Activated effector memory CD4-positive, alpha-beta T cell treated with anti-CD3 and anti-CD28 coated beads, Interleukin-2, amount 50 U/mL, for 16 hours (primary cell): ENCODE measurements at regions not wholly inside any gene's neighbourhood (a gene's known extent, or its start where the extent isn't known, plus 50 kb on each side); places are given as distances from the start of the nearest gene placed in this dataset.

Experiments used
- DNase-seq: peaks from one replicate; pipeline ENCODE4 v3.0.0-alpha.2; 2020

- no peak for DNase-seq
Measured at GRCh38 chr3:115537669-115538068, 85.6 kb upstream of the GAP43 start.

- no peak for DNase-seq
Measured at GRCh38 chr3:115547207-115547606, 76.1 kb upstream of the GAP43 start.

- DNase-seq, result no peak
Measured at GRCh38 chr3:115548611-115549010, 74.7 kb upstream of the GAP43 start.

GRCh38 chr3:115549071-115549470 lies 74.2 kb upstream of the GAP43 start:
- no peak for DNase-seq

- DNase-seq, result no peak
Measured at GRCh38 chr3:115550285-115550761, 73.0 kb upstream of the GAP43 start.

- no peak for DNase-seq
Measured at GRCh38 chr3:115551016-115551415, 72.3 kb upstream of the GAP43 start.

GRCh38 chr3:115552007-115552406 lies 71.3 kb upstream of the GAP43 start:
- DNase-seq, result no peak

GRCh38 chr3:115553796-115554486 lies 69.4 kb upstream of the GAP43 start:
- no peak for DNase-seq

GRCh38 chr3:115554487-115554807 lies 68.9 kb upstream of the GAP43 start:
- DNase-seq, result no peak

GRCh38 chr3:115562636-115563267 lies 60.6 kb upstream of the GAP43 start:
- no peak for DNase-seq

GRCh38 chr3:115563984-115564383 lies 59.3 kb upstream of the GAP43 start:
- DNase-seq, result no peak

GRCh38 chr3:115571413-115571812 lies 51.9 kb upstream of the GAP43 start:
- DNase-seq, result no peak
